ENCODE measurements at regions not wholly inside any gene's neighbourhood (a gene's known extent, or its start where the extent isn't known, plus 50 kb on each side); places are given as distances from the start of the nearest gene placed in this dataset.
"Not testable (repeated sequence)": the region's sequence is repeated elsewhere in the genome, so short reads cannot be mapped to it uniquely, and the experiment has no call there.

DNA sequence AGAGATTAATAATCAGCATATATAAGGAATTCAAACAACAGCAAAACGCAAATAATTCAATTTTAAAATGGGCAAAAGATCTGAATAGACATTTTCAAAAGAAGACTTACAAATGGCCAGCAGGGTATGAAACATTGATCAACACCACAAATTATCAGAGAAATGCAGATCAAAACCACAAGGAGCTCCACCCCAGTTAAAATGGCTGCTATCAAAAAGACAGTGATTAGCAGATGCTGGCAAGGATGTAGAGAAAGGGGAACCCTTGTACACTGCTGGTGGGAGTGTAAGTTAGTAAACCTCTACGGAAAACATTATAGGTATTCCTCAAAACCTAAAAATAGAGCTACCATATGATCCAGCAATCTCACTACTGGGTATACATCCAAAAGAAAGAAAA lies 128.0 kb upstream of the CACUL1 start:
- H3K27ac ChIP-seq = no peak overlapping the region
- H3K9me3 ChIP-seq = no peaks in the 10 kb centered on the region
- H3K4me1 ChIP-seq = no peaks in the 10 kb centered on the region
- intact Hi-C loops (cut with DNase I) = no loop called here
- no peak for DNase-seq
- no peak overlapping the region for H3K4me3 ChIP-seq (replicated peaks in 1 of 3)
- no peak for TF ChIP-seq POLR2A (IDR thresholded peaks at IDR 0.05)
- TF ChIP-seq, protein P1, sequence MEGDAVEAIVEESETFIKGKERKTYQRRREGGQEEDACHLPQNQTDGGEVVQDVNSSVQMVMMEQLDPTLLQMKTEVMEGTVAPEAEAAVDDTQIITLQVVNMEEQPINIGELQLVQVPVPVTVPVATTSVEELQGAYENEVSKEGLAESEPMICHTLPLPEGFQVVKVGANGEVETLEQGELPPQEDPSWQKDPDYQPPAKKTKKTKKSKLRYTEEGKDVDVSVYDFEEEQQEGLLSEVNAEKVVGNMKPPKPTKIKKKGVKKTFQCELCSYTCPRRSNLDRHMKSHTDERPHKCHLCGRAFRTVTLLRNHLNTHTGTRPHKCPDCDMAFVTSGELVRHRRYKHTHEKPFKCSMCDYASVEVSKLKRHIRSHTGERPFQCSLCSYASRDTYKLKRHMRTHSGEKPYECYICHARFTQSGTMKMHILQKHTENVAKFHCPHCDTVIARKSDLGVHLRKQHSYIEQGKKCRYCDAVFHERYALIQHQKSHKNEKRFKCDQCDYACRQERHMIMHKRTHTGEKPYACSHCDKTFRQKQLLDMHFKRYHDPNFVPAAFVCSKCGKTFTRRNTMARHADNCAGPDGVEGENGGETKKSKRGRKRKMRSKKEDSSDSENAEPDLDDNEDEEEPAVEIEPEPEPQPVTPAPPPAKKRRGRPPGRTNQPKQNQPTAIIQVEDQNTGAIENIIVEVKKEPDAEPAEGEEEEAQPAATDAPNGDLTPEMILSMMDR (IDR thresholded peaks at IDR 0.05) = no peak
- no peaks in the 10 kb centered on the region for H3K27me3 ChIP-seq
- no peaks in the 10 kb centered on the region for H3K36me3 ChIP-seq
- 93 to 98% methylated on average over 2 of the region's 2 CpGs for WGBS, 2 donors

DNA sequence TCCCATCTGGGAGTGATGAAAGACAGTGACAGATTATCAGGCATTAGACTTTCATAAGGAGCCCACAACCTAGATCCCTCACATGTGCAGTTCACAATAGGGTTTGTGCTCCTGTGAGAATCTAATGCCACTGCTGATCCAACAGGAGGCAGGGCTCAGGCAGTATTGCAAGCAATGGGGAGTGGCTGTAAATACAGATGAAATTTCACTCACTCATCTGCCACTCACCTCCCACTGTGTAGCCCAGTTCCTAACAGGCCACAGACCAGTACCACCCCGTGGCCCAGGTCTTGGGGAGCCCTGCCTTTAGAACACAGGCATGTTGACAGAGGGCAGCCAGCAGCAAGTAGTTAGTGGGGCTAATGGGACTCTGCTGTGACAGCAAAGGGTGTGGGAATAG lies 137.3 kb upstream of the NANOS1 start:
- TF ChIP-seq POLR2A (IDR thresholded peaks at IDR 0.05) = no peak
- TF ChIP-seq, protein P1 (IDR thresholded peaks at IDR 0.05) = no peak
- intact Hi-C loops (cut with DNase I) = no loop called here

GRCh38 chr10:118894891-118895290 lies 134.6 kb upstream of the NANOS1 start:
- H3K9me3 ChIP-seq; H3K27me3 ChIP-seq; H3K4me1 ChIP-seq; H3K36me3 ChIP-seq; intact Hi-C loops (cut with DNase I); H3K4me3 ChIP-seq (replicated peaks in 1 of 3); H3K27ac ChIP-seq; DNase-seq: not testable (repeated sequence)
- 97 to 98% methylated on average over 14 to 18 of the region's 25 CpGs for WGBS, 2 donors

More for the DNA sequence above, 137.3 kb upstream of the NANOS1 start:
- Histone ChIP-seq H3K36me3 (no peaks in the 10 kb centered on the region), H3K4me1 (no peaks in the 10 kb centered on the region), H3K27ac (no peak overlapping the region), H3K4me3 (replicated peaks in 1 of 3) (no peak overlapping the region), H3K9me3 (no peaks in the 10 kb centered on the region), H3K27me3 (no peaks in the 10 kb centered on the region)
- WGBS, 2 donors = 53 to 56% methylated on average over 1 of the region's 1 CpG
- DNase-seq = no peak

DNA sequence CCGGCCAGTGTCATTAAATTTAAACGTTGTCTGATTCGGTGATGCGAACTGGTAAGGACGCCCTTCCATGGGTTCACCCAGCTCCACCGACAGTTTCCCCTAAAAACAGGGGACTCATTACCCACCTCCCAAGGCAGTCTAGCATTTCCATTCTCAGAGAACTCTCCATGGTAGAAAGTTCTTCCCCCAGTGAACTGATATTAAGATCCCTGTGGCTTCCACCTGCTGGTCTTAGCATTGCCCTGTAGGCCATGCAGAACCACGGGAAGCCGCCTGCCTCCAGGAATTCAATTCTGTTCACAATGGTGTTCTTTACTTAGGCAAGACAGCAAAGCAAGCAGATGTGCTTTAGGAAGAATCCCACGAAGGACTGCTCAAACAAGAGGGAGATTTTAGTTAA lies 128.9 kb upstream of the NANOS1 start:
- no peak overlapping the region for H3K4me3 ChIP-seq (replicated peaks in 1 of 3)
- 86 to 87% methylated on average over 9 of the region's 9 CpGs for WGBS, 2 donors
- H3K27ac ChIP-seq = no peak overlapping the region
- intact Hi-C loops (cut with DNase I) = no loop called here
- no peaks in the 10 kb centered on the region for H3K9me3 ChIP-seq
- no peak for DNase-seq
- no peaks in the 10 kb centered on the region for H3K36me3 ChIP-seq
- no peaks in the 10 kb centered on the region for H3K27me3 ChIP-seq
- TF ChIP-seq POLR2A (IDR thresholded peaks at IDR 0.05) = no peak
- TF ChIP-seq, protein P1 (IDR thresholded peaks at IDR 0.05) = no peak
- H3K4me1 ChIP-seq = no peaks in the 10 kb centered on the region

DNA sequence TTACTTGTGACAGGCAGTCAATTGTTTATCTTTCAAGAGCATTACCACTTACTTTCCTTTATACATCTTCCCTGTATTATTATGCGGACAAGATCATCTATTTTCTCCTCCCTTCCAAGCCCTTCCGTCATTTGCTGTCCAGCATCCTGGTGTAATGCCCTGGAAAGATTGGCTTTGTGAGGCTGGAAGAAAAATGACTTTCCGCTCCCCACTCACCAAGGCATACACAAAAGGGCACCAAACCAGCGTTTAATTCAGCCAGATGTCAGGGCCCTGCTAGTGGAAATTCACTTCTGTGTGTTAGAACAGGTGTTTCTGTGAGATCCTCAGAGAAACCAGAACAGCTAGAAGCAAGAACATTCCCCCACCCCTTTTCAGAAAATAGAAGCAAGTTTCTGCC lies 128.1 kb upstream of the NANOS1 start:
- intact Hi-C loops (cut with DNase I) = no loop called here

More for the DNA sequence above, 128.1 kb upstream of the NANOS1 start:
- H3K27ac ChIP-seq = no peak overlapping the region
- no peak overlapping the region for H3K4me3 ChIP-seq (replicated peaks in 1 of 3)
- no peaks in the 10 kb centered on the region for H3K9me3 ChIP-seq
- no peak for TF ChIP-seq POLR2A (IDR thresholded peaks at IDR 0.05)
- TF ChIP-seq, protein P1 (IDR thresholded peaks at IDR 0.05) = no peak
- no peaks in the 10 kb centered on the region for H3K36me3 ChIP-seq
- no peaks in the 10 kb centered on the region for H3K27me3 ChIP-seq
- no peaks in the 10 kb centered on the region for H3K4me1 ChIP-seq
- DNase-seq = no peak
- WGBS, 2 donors = 75 to 77% methylated on average over 4 of the region's 4 CpGs

Data from thyroid gland (tissue), 4 donors.